Fibroblast of skin of scalp (primary cell): ENCODE measurements at regions not wholly inside any gene's neighbourhood (a gene's known extent, or its start where the extent isn't known, plus 50 kb on each side); places are given as distances from the start of the nearest gene placed in this dataset.
A peak's percentile ranks its signal among the peaks of the same experiment; 100 is the strongest.

Experiments used
- DNase-seq: peaks from one replicate; pipeline ENCODE4 v3.0.0-alpha.2; 2013

DNA sequence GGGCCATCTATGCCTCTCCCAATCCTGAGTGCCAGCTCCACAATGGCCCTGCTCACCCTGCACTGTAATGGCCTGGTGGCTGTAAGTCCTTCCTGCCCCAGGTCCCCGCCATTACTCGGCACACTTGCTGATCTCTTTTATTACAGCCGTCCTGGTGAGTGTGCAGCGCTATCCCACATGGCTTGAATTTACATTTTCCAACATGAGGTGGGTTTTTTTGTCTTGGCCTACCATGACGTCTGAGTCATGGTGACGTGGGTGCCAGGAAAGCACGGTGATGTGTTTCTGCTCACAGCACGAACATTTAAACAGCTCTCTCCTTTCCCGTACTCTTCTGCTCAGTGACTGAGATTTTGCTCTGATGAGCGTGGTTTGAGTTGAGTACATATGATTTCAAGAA is 55.2 kb upstream of the FOXF1 start:
- DNase-seq, result peak; percentile 77

DNA sequence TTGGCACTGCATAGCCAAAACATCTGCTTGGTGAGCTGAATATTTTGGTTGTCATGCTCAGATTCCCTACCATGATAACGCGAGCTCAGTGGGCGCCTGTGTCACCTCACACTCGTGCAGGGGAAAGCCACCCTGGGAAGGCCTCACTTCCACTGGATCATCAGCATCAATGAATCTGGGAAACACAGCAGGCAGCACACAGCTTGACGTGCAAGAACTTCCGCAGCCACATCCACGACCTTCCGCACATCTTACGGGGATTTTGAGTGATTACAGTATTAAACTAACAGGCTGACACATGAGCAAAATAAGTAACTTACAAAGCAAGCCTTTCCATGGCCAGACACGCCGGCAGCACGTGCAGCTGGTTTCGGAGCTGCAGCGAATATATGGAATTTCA is 54.7 kb upstream of the FOXF1 start:
- DNase-seq, result peak; percentile 20

DNA sequence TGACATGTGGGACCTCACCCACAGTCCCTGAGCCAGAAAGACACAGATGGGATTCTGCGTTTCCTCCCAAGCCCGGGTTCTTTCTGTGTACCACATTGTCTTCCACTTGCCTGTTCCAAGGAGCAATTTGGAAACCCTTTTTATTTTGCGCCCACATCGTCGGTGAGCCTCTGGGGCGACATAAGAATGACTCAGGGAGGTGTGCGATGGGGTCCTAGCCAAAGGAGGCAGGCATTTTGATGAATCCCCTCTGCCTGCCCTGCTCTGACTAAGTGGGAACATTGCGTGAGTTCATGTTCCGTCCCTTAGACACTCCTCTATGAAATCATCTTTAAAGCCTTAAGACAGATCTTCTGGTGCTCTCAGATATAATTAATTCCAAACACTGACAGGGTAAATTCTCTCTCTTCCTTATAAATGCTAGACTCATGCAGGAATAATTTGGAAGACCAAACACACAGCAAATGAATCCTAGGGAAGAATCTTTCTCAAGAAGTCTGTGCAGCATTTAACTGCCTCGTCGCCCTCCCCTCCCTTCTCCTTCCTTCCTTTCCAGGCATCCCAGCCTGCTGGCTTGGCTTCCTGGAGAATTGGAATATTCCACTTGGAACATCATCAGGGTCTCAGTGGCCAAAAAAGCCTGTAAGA is 52.7 kb upstream of the FOXF1 start:
- peak; percentile 83 for DNase-seq

DNA sequence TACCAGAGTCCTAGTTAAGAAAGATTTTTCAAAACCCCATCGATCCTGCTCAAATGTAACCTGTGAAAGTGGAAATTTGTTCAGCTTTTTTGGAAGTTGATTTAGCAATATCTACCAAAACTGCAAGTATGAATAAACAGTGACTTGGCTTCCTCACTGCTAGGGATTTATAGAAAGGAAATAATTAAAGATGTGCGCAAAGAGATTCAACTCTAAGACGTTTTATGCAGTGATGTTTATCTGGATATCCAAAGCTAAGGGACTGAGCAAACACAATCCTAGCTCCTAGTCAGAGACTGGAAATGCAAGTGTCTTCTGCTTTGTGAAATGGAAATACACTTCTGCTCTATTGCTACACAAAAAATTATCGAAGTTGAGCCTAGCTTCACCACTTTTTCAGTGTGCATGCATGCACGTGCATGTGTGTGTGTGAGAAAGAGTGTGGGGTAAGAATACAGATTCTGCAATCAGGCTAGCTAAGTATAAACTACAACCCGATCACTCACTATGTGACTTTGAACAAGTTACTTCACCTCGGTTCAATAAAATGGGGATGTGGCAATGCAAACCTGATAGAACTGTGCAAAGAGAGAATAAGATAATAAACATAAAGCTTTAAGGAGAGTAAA is 52.1 kb upstream of the FOXF1 start:
- DNase-seq, result no peak

DNA sequence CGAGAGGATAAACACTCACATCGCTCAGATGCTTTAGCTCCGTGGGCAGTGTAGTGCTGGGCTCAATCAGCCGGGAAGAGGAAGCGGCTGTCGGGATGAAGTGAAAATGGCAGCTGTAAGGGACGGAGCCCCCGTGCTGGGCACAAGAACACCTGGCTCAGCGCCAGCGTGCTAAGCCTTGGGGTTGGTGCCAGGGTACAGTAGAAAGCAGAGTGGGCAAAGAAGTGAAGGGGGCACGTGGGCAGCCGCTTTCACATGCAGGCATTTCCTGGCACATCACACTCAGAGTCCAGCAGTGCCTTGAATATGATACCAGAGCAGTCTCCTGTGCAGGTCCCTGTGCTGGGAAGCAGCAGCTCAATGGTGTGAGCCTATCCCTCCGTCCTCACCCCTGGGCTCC is 51.1 kb upstream of the FOXF1 start:
- DNase-seq, result no peak
